ENCODE measurements at regions not wholly inside any gene's neighbourhood (a gene's known extent, or its start where the extent isn't known, plus 50 kb on each side); places are given as distances from the start of the nearest gene placed in this dataset.

GRCh38 chr9:27625751-27626150 lies 52.5 kb upstream of the C9orf72 start:
- no peak for DNase-seq (ENCODE audit: low read depth)

GRCh38 chr9:27626244-27627187 lies 53.2 kb upstream of the C9orf72 start:
- DNase-seq (ENCODE audit: low read depth), result no peak

GRCh38 chr9:27627188-27627564 lies 53.9 kb upstream of the C9orf72 start:
- DNase-seq (ENCODE audit: low read depth), result no peak

GRCh38 chr9:27628311-27628710 lies 55.0 kb upstream of the C9orf72 start:
- no peak for DNase-seq (ENCODE audit: low read depth)

- no peak for DNase-seq (ENCODE audit: low read depth)
Observed at GRCh38 chr9:27629425-27629824, 56.1 kb upstream of the C9orf72 start.

GRCh38 chr9:27632254-27632653 lies 59.0 kb upstream of the C9orf72 start:
- no peak for DNase-seq (ENCODE audit: low read depth)

GRCh38 chr9:27633764-27634163 lies 60.5 kb upstream of the C9orf72 start:
- DNase-seq (ENCODE audit: low read depth), result no peak

- DNase-seq (ENCODE audit: low read depth), result no peak
Observed at GRCh38 chr9:27634879-27635278, 61.6 kb upstream of the C9orf72 start.

- DNase-seq (ENCODE audit: low read depth), result no peak
Observed at GRCh38 chr9:27638716-27639115, 65.4 kb upstream of the C9orf72 start.

- no peak for DNase-seq (ENCODE audit: low read depth)
Observed at GRCh38 chr9:27645161-27645840, 72.0 kb upstream of the C9orf72 start.

- DNase-seq (ENCODE audit: low read depth), result no peak
Observed at GRCh38 chr9:27653246-27653645, 80.0 kb upstream of the C9orf72 start.

- DNase-seq (ENCODE audit: low read depth), result no peak
Observed at GRCh38 chr9:27653957-27654356, 80.7 kb upstream of the C9orf72 start.

- no peak for DNase-seq (ENCODE audit: low read depth)
Observed at GRCh38 chr9:27654629-27655285, 81.5 kb upstream of the C9orf72 start.

- DNase-seq (ENCODE audit: low read depth), result no peak
Observed at GRCh38 chr9:27655441-27655840, 82.2 kb upstream of the C9orf72 start.

GRCh38 chr9:27659001-27659400 lies 85.7 kb upstream of the C9orf72 start:
- no peak for DNase-seq (ENCODE audit: low read depth)

GRCh38 chr9:27659571-27659970 lies 86.3 kb upstream of the C9orf72 start:
- no peak for DNase-seq (ENCODE audit: low read depth)

- DNase-seq (ENCODE audit: low read depth), result no peak
Observed at GRCh38 chr9:27660148-27660547, 86.9 kb upstream of the C9orf72 start.

GRCh38 chr9:27663526-27663925 lies 90.2 kb upstream of the C9orf72 start:
- DNase-seq (ENCODE audit: low read depth), result no peak

- no peak for DNase-seq (ENCODE audit: low read depth)
Observed at GRCh38 chr9:27664121-27664779, 91.0 kb upstream of the C9orf72 start.

GRCh38 chr9:27665136-27665535 lies 91.9 kb upstream of the C9orf72 start:
- no peak for DNase-seq (ENCODE audit: low read depth)

- no peak for DNase-seq (ENCODE audit: low read depth)
Observed at GRCh38 chr9:27668280-27668679, 95.0 kb upstream of the C9orf72 start.

- no peak for DNase-seq (ENCODE audit: low read depth)
Observed at GRCh38 chr9:27671636-27672035, 98.4 kb upstream of the C9orf72 start.

Data from RPMI7951 (cell line).